Panc1 (cell line): ENCODE measurements at regions not wholly inside any gene's neighbourhood (a gene's known extent, or its start where the extent isn't known, plus 50 kb on each side); places are given as distances from the start of the nearest gene placed in this dataset.

ENCODE experiments used
- ATAC-seq: fragments of 200-7000 bp; cut with Tn5 transposase; 2 replicates; pipeline ENCODE4 v1.9.1; 2020; ENCODE audit warnings: mild to moderate bottlenecking, moderate library complexity
- BruUV-seq: library from RNA; stranded (reverse); fragments of 400-500 nt; replicated peaks from 2 replicates; lab custom pipeline; 2021; lab: Mats Ljungman, UMichigan
- CTCF ChIA-PET: fragments of 300-600 bp; sonication (Branson Sonifier 250); formaldehyde crosslinking; loops from one replicate; lab custom pipeline; 2022; ENCODE audit warnings: antibody characterized with exemption; lab: Charles Lee
- POLR2A ChIA-PET: fragments of 300-600 bp; sonication (Branson Sonifier 250); formaldehyde crosslinking; loops from one replicate; lab custom pipeline; 2022; ENCODE audit warnings: antibody characterized with exemption; lab: Charles Lee
- DNase-seq: peaks from one replicate; pipeline ENCODE4 v3.0.0-alpha.2; 2010; ENCODE audit warnings: low read depth, low spot score
- H3K27ac ChIP-seq: 2 replicates; pipeline ENCODE4 v1.5.1; 2011; ENCODE audit warnings: mild to moderate bottlenecking, low read length, inconsistent platforms
- H3K27me3 ChIP-seq: fragments of 200-500 bp; sonication (Bioruptor generic); 2 replicates; pipeline ENCODE4 v1.6.0; 2014; ENCODE audit warnings: low read length, inconsistent platforms; ENCODE audit not compliant: control insufficient read depth, insufficient read depth
- H3K36me3 ChIP-seq: fragments of 200-500 bp; sonication (Bioruptor generic); 2 replicates; pipeline ENCODE4 v1.5.1; 2014; ENCODE audit warnings: inconsistent platforms, mild to moderate bottlenecking, low read length, moderate library complexity; ENCODE audit not compliant: control insufficient read depth, insufficient read depth
- H3K4me1 ChIP-seq: 2 replicates; pipeline ENCODE4 v1.5.1; 2011; ENCODE audit warnings: inconsistent platforms, mild to moderate bottlenecking, low read length, moderate library complexity; ENCODE audit not compliant: control insufficient read depth, insufficient read depth
- H3K4me3 ChIP-seq, 2 experiments: 2 replicates each; pipeline ENCODE4 v1.5.1; 2011 to 2012; ENCODE audit warnings: low read depth in 2 of 2, low read length in 2 of 2, mild to moderate bottlenecking in 2 of 2, inconsistent platforms in 1 of 2, moderate library complexity in 1 of 2
- H3K9me3 ChIP-seq: fragments of 200-500 bp; sonication (Bioruptor generic); 2 replicates; pipeline ENCODE4 v1.5.1; 2014; ENCODE audit warnings: low read depth, mild to moderate bottlenecking, inconsistent platforms, low read length, moderate library complexity; ENCODE audit not compliant: control insufficient read depth, insufficient read depth
- POLR2AphosphoS5 ChIP-seq: IDR thresholded peaks from 2 replicates; pipeline ENCODE4 v1.6.1; 2012; ENCODE audit warnings: mild to moderate bottlenecking, low read depth, low read length, moderate library complexity
- SIN3A ChIP-seq: IDR thresholded peaks from 2 replicates; pipeline ENCODE4 v1.6.1; 2012; ENCODE audit warnings: low read depth, mild to moderate bottlenecking, low read length, moderate library complexity, borderline replicate concordance; ENCODE audit not compliant: insufficient read depth
- TCF7L2 ChIP-seq: IDR thresholded peaks from 2 replicates; pipeline ENCODE4 v1.6.1; 2011; ENCODE audit warnings: mild to moderate bottlenecking, low read depth, low read length, inconsistent platforms
- in situ Hi-C: cut with HindIII; loops from 2 replicates; pipeline ENCODE4 v1.10.0; 2016; ENCODE audit warnings: low sequenced_read_pairs, low pct_unique_long_range_greater_than_20kb
- intact Hi-C: fragments of 100-400 bp; cut with micrococcal nuclease; formaldehyde crosslinking; loops from one replicate; pipeline ENCODE4 v1.10.0; 2022; ENCODE audit not compliant: unreplicated experiment
- TF ChIP-seq, protein P1 (sequence below), 2 experiments: IDR thresholded peaks; 2 replicates each; pipeline ENCODE4 v1.6.1; 2011 to 2012; ENCODE audit warnings: low read depth in 2 of 2, control low read depth in 1 of 2, low read length in 1 of 2, mild to moderate bottlenecking in 1 of 2, moderate library complexity in 1 of 2; ENCODE audit not compliant: insufficient read depth in 1 of 2
- TF ChIP-seq, protein P2 (sequence below): fragments of 450-650 bp; IDR thresholded peaks from 2 replicates; pipeline ENCODE4 v1.5.1; 2017; ENCODE audit warnings: mild to moderate bottlenecking

DNA sequence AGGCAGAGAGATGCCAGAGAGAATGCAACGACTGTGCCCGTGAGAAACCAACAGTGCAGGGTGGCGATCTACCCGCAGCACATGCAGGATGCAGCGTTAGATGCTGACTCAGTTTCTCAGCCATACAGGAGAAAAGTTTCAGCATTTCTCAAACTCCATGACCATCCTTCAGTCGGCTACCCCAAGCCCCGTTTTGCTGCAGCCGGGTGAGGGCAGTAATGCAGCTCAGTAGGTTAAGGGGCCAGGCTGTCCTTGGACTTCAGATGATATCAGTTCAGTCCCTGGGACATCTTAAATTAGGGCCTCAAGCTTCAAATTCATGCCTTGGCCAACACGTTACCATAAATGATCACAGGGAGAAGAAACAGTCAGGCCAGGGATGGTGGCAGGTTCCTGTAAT is 125.5 kb downstream of the PALM2AKAP2 start:
- no peaks in the 10 kb centered on the region for H3K9me3 ChIP-seq
- H3K4me3 ChIP-seq, result no peak overlapping the region
- POLR2A ChIA-PET, result no interaction called here
- CTCF ChIA-PET, result interaction anchor here (0.7 kb wide), 1 partner anchor 12 kb away, joined by 4 read pairs; no protein-coding TSS in a partner anchor
- H3K27ac ChIP-seq, result no peak overlapping the region
- in situ Hi-C loops, result no loop called here
- TF ChIP-seq, protein P1, sequence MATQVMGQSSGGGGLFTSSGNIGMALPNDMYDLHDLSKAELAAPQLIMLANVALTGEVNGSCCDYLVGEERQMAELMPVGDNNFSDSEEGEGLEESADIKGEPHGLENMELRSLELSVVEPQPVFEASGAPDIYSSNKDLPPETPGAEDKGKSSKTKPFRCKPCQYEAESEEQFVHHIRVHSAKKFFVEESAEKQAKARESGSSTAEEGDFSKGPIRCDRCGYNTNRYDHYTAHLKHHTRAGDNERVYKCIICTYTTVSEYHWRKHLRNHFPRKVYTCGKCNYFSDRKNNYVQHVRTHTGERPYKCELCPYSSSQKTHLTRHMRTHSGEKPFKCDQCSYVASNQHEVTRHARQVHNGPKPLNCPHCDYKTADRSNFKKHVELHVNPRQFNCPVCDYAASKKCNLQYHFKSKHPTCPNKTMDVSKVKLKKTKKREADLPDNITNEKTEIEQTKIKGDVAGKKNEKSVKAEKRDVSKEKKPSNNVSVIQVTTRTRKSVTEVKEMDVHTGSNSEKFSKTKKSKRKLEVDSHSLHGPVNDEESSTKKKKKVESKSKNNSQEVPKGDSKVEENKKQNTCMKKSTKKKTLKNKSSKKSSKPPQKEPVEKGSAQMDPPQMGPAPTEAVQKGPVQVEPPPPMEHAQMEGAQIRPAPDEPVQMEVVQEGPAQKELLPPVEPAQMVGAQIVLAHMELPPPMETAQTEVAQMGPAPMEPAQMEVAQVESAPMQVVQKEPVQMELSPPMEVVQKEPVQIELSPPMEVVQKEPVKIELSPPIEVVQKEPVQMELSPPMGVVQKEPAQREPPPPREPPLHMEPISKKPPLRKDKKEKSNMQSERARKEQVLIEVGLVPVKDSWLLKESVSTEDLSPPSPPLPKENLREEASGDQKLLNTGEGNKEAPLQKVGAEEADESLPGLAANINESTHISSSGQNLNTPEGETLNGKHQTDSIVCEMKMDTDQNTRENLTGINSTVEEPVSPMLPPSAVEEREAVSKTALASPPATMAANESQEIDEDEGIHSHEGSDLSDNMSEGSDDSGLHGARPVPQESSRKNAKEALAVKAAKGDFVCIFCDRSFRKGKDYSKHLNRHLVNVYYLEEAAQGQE (IDR thresholded peaks at IDR 0.05; ENCODE audit: insufficient read depth in 1 of 2, low read depth in 2 of 2, low read length in 1 of 2), result no peak
- TF ChIP-seq SIN3A (no peak), TCF7L2 (no peak)
- H3K36me3 ChIP-seq, result no peaks in the 10 kb centered on the region
- DNase-seq (no peak), ATAC-seq (no peak)
- no peaks in the 10 kb centered on the region for H3K4me1 ChIP-seq
- intact Hi-C loops, result no loop called here
- no TSS peak for BruUV-seq
- no peaks in the 10 kb centered on the region for H3K27me3 ChIP-seq

DNA sequence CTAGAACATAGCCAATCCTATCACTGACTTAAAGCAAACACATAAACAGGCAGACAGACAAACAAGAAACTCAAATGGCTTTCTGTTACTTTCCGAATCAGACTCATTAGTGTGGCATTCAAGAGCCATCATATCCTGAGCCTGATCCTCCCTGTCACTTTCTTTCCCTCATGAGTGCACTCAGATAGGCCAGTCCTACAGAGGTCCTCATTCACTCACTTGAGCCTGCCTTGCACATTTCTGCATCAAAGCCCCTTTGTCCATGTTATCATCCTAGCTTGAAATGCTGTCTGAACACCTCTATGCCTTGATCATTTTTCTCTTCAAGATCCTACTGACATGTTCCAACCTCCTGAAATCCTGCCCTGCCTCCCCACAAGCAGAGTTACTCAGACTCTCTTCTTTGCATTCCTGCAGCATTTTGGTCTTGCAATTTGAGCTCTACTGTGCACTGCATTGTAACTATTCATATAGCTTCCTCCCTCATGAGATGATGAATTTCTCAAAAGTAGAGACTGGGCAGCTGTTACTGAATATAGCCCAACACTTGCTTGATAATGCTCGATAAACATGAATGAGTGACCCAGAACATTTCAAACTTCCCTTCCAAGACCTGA is 126.9 kb downstream of the PALM2AKAP2 start:
- no peaks in the 10 kb centered on the region for H3K9me3 ChIP-seq
- ATAC-seq, result no peak
- intact Hi-C loops, result no loop called here
- in situ Hi-C loops, result no loop called here
- no peak overlapping the region for H3K4me3 ChIP-seq
- TF ChIP-seq, protein P2, sequence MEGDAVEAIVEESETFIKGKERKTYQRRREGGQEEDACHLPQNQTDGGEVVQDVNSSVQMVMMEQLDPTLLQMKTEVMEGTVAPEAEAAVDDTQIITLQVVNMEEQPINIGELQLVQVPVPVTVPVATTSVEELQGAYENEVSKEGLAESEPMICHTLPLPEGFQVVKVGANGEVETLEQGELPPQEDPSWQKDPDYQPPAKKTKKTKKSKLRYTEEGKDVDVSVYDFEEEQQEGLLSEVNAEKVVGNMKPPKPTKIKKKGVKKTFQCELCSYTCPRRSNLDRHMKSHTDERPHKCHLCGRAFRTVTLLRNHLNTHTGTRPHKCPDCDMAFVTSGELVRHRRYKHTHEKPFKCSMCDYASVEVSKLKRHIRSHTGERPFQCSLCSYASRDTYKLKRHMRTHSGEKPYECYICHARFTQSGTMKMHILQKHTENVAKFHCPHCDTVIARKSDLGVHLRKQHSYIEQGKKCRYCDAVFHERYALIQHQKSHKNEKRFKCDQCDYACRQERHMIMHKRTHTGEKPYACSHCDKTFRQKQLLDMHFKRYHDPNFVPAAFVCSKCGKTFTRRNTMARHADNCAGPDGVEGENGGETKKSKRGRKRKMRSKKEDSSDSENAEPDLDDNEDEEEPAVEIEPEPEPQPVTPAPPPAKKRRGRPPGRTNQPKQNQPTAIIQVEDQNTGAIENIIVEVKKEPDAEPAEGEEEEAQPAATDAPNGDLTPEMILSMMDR, result peak; percentile 11; the same call in 1 of the 2 replicates
- no peak for TF ChIP-seq TCF7L2
- H3K36me3 ChIP-seq, result no peaks in the 10 kb centered on the region
- ChIA-PET CTCF (no interaction called here), POLR2A (no interaction called here)
- no peak for DNase-seq
- BruUV-seq, result no TSS peak
- H3K4me1 ChIP-seq, result no peaks in the 10 kb centered on the region
- H3K27ac ChIP-seq, result no peak overlapping the region
- no peaks in the 10 kb centered on the region for H3K27me3 ChIP-seq

DNA sequence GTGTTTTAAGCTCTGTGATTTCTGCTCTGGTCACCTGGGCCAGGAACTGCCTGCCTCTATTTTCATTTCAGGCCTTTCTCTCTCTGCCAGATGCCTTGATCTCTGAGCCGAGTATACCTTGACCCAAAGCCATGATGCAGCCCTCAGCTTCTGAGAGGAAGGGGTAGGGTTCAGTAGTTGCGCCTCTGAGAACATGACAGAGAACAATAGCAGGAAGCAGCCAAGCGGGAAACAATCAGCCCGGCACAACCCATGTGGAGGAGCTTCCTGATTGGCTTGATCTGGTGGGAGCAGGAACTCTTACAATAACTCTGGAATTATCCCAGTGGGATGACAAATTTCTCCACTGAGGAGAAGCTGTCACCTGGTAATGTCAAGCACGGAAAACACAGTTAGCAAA is 127.4 kb downstream of the PALM2AKAP2 start:
- Histone ChIP-seq H3K4me3 (no peak overlapping the region), H3K27ac (no peak overlapping the region), H3K9me3 (no peaks in the 10 kb centered on the region), H3K4me1 (no peaks in the 10 kb centered on the region), H3K36me3 (no peaks in the 10 kb centered on the region), H3K27me3 (no peaks in the 10 kb centered on the region)
- in situ Hi-C loops, result no loop called here
- TF ChIP-seq, protein P2, result no peak
- TF ChIP-seq, protein P1 (IDR thresholded peaks at IDR 0.05; ENCODE audit: insufficient read depth in 1 of 2, low read depth in 2 of 2, low read length in 1 of 2), result no peak
- TF ChIP-seq TCF7L2 (no peak), SIN3A (no peak), POLR2AphosphoS5 (no peak)
- ChIA-PET CTCF (no interaction called here), POLR2A (no interaction called here)
- intact Hi-C loops, result no loop called here
- DNase-seq (no peak), ATAC-seq (no peak)
- BruUV-seq, result no TSS peak
